ENCODE measurements at regions not wholly inside any gene's neighbourhood (a gene's known extent, or its start where the extent isn't known, plus 50 kb on each side); places are given as distances from the start of the nearest gene placed in this dataset.
A peak's percentile ranks its signal among the peaks of the same experiment; 100 is the strongest.

- Histone ChIP-seq H3K4me1 (ENCODE audit: control insufficient read depth, insufficient read depth, low read length) (no peaks in the 10 kb centered on the region), H3K4me3 (ENCODE audit: low read length) (no peak overlapping the region), H3K27ac (ENCODE audit: low read length) (no peak overlapping the region), H3K36me3 (ENCODE audit: control insufficient read depth, insufficient read depth, low read length) (no peaks in the 10 kb centered on the region), H3K27me3 (ENCODE audit: control insufficient read depth, insufficient read depth, low read length) (no peaks in the 10 kb centered on the region), H3K9me3 (replicated peaks; ENCODE audit: control insufficient read depth, low read depth, low read length) (no peaks in the 10 kb centered on the region)
- DNase-seq: no peak
- WGBS (ENCODE audit: insufficient coverage): 84% methylated on average over 7 of the region's 8 CpGs
Measured at GRCh38 chr4:188821500-188821899, 682.3 kb downstream of the TRIML1 start.

GRCh38 chr4:188822698-188823097 is 683.5 kb downstream of the TRIML1 start:
- no peaks in the 10 kb centered on the region for H3K27me3 ChIP-seq (ENCODE audit: control insufficient read depth, insufficient read depth, low read length)
- H3K4me1 ChIP-seq (ENCODE audit: control insufficient read depth, insufficient read depth, low read length): no peaks in the 10 kb centered on the region
- 100% methylated on average over 1 of the region's 2 CpGs for WGBS (ENCODE audit: insufficient coverage)
- H3K36me3 ChIP-seq (ENCODE audit: control insufficient read depth, insufficient read depth, low read length): no peaks in the 10 kb centered on the region
- no peaks in the 10 kb centered on the region for H3K9me3 ChIP-seq (replicated peaks; ENCODE audit: control insufficient read depth, low read depth, low read length)
- no peak for DNase-seq
- no peak overlapping the region for H3K4me3 ChIP-seq (ENCODE audit: low read length)
- no peak overlapping the region for H3K27ac ChIP-seq (ENCODE audit: low read length)

GRCh38 chr4:188824553-188824952 is 685.3 kb downstream of the TRIML1 start:
- no peaks in the 10 kb centered on the region for H3K4me1 ChIP-seq (ENCODE audit: control insufficient read depth, insufficient read depth, low read length)
- DNase-seq: no peak
- 96% methylated on average over 9 of the region's 17 CpGs for WGBS (ENCODE audit: insufficient coverage)
- H3K27ac ChIP-seq (ENCODE audit: low read length): no peak overlapping the region
- H3K9me3 ChIP-seq (replicated peaks; ENCODE audit: control insufficient read depth, low read depth, low read length): no peaks in the 10 kb centered on the region
- H3K4me3 ChIP-seq (ENCODE audit: low read length): no peak overlapping the region
- H3K36me3 ChIP-seq (ENCODE audit: control insufficient read depth, insufficient read depth, low read length): no peaks in the 10 kb centered on the region
- H3K27me3 ChIP-seq (ENCODE audit: control insufficient read depth, insufficient read depth, low read length): no peaks in the 10 kb centered on the region

- no peak for DNase-seq
- Histone ChIP-seq H3K4me3 (ENCODE audit: low read length) (no peak overlapping the region), H3K27ac (ENCODE audit: low read length) (no peak overlapping the region), H3K9me3 (replicated peaks; ENCODE audit: control insufficient read depth, low read depth, low read length) (no peaks in the 10 kb centered on the region), H3K36me3 (ENCODE audit: control insufficient read depth, insufficient read depth, low read length) (no peaks in the 10 kb centered on the region), H3K27me3 (ENCODE audit: control insufficient read depth, insufficient read depth, low read length) (no peaks in the 10 kb centered on the region), H3K4me1 (ENCODE audit: control insufficient read depth, insufficient read depth, low read length) (no peaks in the 10 kb centered on the region)
Measured at GRCh38 chr4:188826393-188826792, 687.2 kb downstream of the TRIML1 start.

- WGBS (ENCODE audit: insufficient coverage): no CpG with 5 or more reads among the region's 1 CpG
Measured at GRCh38 chr4:188839704-188840103, 700.5 kb downstream of the TRIML1 start.

GRCh38 chr4:188841523-188841922 is 702.3 kb downstream of the TRIML1 start:
- Histone ChIP-seq H3K4me1 (ENCODE audit: control insufficient read depth, insufficient read depth, low read length) (no peaks in the 10 kb centered on the region), H3K36me3 (ENCODE audit: control insufficient read depth, insufficient read depth, low read length) (no peaks in the 10 kb centered on the region), H3K4me3 (ENCODE audit: low read length) (no peak overlapping the region), H3K27ac (ENCODE audit: low read length) (no peak overlapping the region), H3K27me3 (ENCODE audit: control insufficient read depth, insufficient read depth, low read length) (no peaks in the 10 kb centered on the region), H3K9me3 (replicated peaks; ENCODE audit: control insufficient read depth, low read depth, low read length) (no peaks in the 10 kb centered on the region)
- 70% methylated on average over 5 of the region's 11 CpGs for WGBS (ENCODE audit: insufficient coverage)
- no peak for DNase-seq

More at GRCh38 chr4:188839704-188840103, 700.5 kb downstream of the TRIML1 start:
- no peaks in the 10 kb centered on the region for H3K27me3 ChIP-seq (ENCODE audit: control insufficient read depth, insufficient read depth, low read length)
- H3K9me3 ChIP-seq (replicated peaks; ENCODE audit: control insufficient read depth, low read depth, low read length): no peaks in the 10 kb centered on the region
- no peak for DNase-seq
- H3K4me3 ChIP-seq (ENCODE audit: low read length): no peak overlapping the region
- H3K4me1 ChIP-seq (ENCODE audit: control insufficient read depth, insufficient read depth, low read length): no peaks in the 10 kb centered on the region
- no peaks in the 10 kb centered on the region for H3K36me3 ChIP-seq (ENCODE audit: control insufficient read depth, insufficient read depth, low read length)
- H3K27ac ChIP-seq (ENCODE audit: low read length): no peak overlapping the region

- Histone ChIP-seq H3K27me3 (ENCODE audit: control insufficient read depth, insufficient read depth, low read length) (no peaks in the 10 kb centered on the region), H3K27ac (ENCODE audit: low read length) (no peak overlapping the region), H3K4me3 (ENCODE audit: low read length) (no peak overlapping the region), H3K36me3 (ENCODE audit: control insufficient read depth, insufficient read depth, low read length) (no peaks in the 10 kb centered on the region), H3K4me1 (ENCODE audit: control insufficient read depth, insufficient read depth, low read length) (no peaks in the 10 kb centered on the region), H3K9me3 (replicated peaks; ENCODE audit: control insufficient read depth, low read depth, low read length) (peaks cover 2% of the 10 kb centered on the region)
- DNase-seq: peak; percentile 64
- WGBS (ENCODE audit: insufficient coverage): no CpG with 5 or more reads among the region's 1 CpG
Measured at GRCh38 chr4:188854436-188854835, 715.2 kb downstream of the TRIML1 start.

- Histone ChIP-seq H3K4me1 (ENCODE audit: control insufficient read depth, insufficient read depth, low read length) (no peaks in the 10 kb centered on the region), H3K36me3 (ENCODE audit: control insufficient read depth, insufficient read depth, low read length) (no peaks in the 10 kb centered on the region), H3K4me3 (ENCODE audit: low read length) (no peak overlapping the region), H3K27ac (ENCODE audit: low read length) (no peak overlapping the region), H3K9me3 (replicated peaks; ENCODE audit: control insufficient read depth, low read depth, low read length) (no peaks in the 10 kb centered on the region), H3K27me3 (ENCODE audit: control insufficient read depth, insufficient read depth, low read length) (no peaks in the 10 kb centered on the region)
- DNase-seq: no peak
- no CpG with 5 or more reads among the region's 1 CpG for WGBS (ENCODE audit: insufficient coverage)
Measured at GRCh38 chr4:188858696-188859095, 719.5 kb downstream of the TRIML1 start.

GRCh38 chr4:188864741-188865140 is 725.5 kb downstream of the TRIML1 start:
- no peak for DNase-seq
- Histone ChIP-seq H3K4me3 (ENCODE audit: low read length) (no peak overlapping the region), H3K27ac (ENCODE audit: low read length) (no peak overlapping the region), H3K27me3 (ENCODE audit: control insufficient read depth, insufficient read depth, low read length) (no peaks in the 10 kb centered on the region), H3K9me3 (replicated peaks; ENCODE audit: control insufficient read depth, low read depth, low read length) (no peaks in the 10 kb centered on the region), H3K36me3 (ENCODE audit: control insufficient read depth, insufficient read depth, low read length) (no peaks in the 10 kb centered on the region), H3K4me1 (ENCODE audit: control insufficient read depth, insufficient read depth, low read length) (no peaks in the 10 kb centered on the region)
- WGBS (ENCODE audit: insufficient coverage): 86% methylated on average over 1 of the region's 10 CpGs

GRCh38 chr4:188867796-188868195 is 728.6 kb downstream of the TRIML1 start:
- DNase-seq: no peak
- H3K4me1 ChIP-seq (ENCODE audit: control insufficient read depth, insufficient read depth, low read length): no peaks in the 10 kb centered on the region
- no CpG with 5 or more reads among the region's 1 CpG for WGBS (ENCODE audit: insufficient coverage)

GRCh38 chr4:188869581-188869980 is 730.3 kb downstream of the TRIML1 start:
- Histone ChIP-seq H3K27ac (ENCODE audit: low read length) (no peak overlapping the region), H3K9me3 (replicated peaks; ENCODE audit: control insufficient read depth, low read depth, low read length) (no peaks in the 10 kb centered on the region), H3K27me3 (ENCODE audit: control insufficient read depth, insufficient read depth, low read length) (no peaks in the 10 kb centered on the region), H3K4me1 (ENCODE audit: control insufficient read depth, insufficient read depth, low read length) (no peaks in the 10 kb centered on the region), H3K4me3 (ENCODE audit: low read length) (no peak overlapping the region), H3K36me3 (ENCODE audit: control insufficient read depth, insufficient read depth, low read length) (no peaks in the 10 kb centered on the region)
- no peak for DNase-seq
- 100% methylated on average over 1 of the region's 8 CpGs for WGBS (ENCODE audit: insufficient coverage)

More at GRCh38 chr4:188867796-188868195, 728.6 kb downstream of the TRIML1 start:
- Histone ChIP-seq H3K9me3 (replicated peaks; ENCODE audit: control insufficient read depth, low read depth, low read length) (no peaks in the 10 kb centered on the region), H3K27ac (ENCODE audit: low read length) (no peak overlapping the region), H3K27me3 (ENCODE audit: control insufficient read depth, insufficient read depth, low read length) (no peaks in the 10 kb centered on the region), H3K36me3 (ENCODE audit: control insufficient read depth, insufficient read depth, low read length) (no peaks in the 10 kb centered on the region), H3K4me3 (ENCODE audit: low read length) (no peak overlapping the region)
